ENCODE measurements at regions not wholly inside any gene's neighbourhood (a gene's known extent, or its start where the extent isn't known, plus 50 kb on each side); places are given as distances from the start of the nearest gene placed in this dataset.

GRCh38 chr5:158054223-158055110 lies 195.5 kb upstream of the CLINT1 start:
- no peak for TF ChIP-seq CTCF (optimal IDR thresholded peaks at IDR 0.05 in 1 of 3, IDR thresholded peaks at IDR 0.05 in 1 of 3, conservative IDR thresholded peaks at IDR 0.05 in 1 of 3; ENCODE audit: extremely low read depth in 1 of 3, insufficient read depth in 2 of 3, low read length in 3 of 3)
- no peak for TF ChIP-seq EZH2 (IDR thresholded peaks at IDR 0.05; ENCODE audit: low read length)

Data from keratinocyte (primary cell).